HepG2 (cell line): ENCODE measurements at regions not wholly inside any gene's neighbourhood (a gene's known extent, or its start where the extent isn't known, plus 50 kb on each side); places are given as distances from the start of the nearest gene placed in this dataset.
A peak's percentile ranks its signal among the peaks of the same experiment; 100 is the strongest.

Experiments
- ATAC-seq: fragments of 200-7000 bp; cut with Tn5 transposase; 3 replicates; pipeline ENCODE4 v1.9.1; 2020; ENCODE audit warnings: mild to moderate bottlenecking, moderate library complexity
- BruUV-seq: library from RNA; stranded (reverse); fragments of 400-500 nt; replicated peaks from 2 replicates; lab custom pipeline; 2021; lab: Mats Ljungman, UMichigan
- CTCF ChIA-PET: fragments of 300-600 bp; formaldehyde crosslinking; extraction: SDS; loops from one replicate; lab custom pipeline; 2021; ENCODE audit warnings: low total read pairs, inconsistent platforms, low intra/inter-chr PET ratio; lab: Yijun Ruan, JAX
- POLR2A ChIA-PET: fragments of 350-600 bp; sonication (Branson Sonifier 250); formaldehyde crosslinking; loops from one replicate; lab custom pipeline; 2020; ENCODE audit warnings: antibody characterized with exemption, inconsistent platforms; lab: Yijun Ruan, JAX
- DNase-seq: peaks from one replicate; pipeline ENCODE4 v3.0.0-alpha.2; 2015; ENCODE audit warnings: low spot score
- FAIRE-seq: peaks from 3 replicates; lab custom pipeline; 2011; peaks lifted over from hg19 to GRCh38; lab: Jason Lieb, UNC
- H2AFZ ChIP-seq: one replicate; pipeline ENCODE4 v1.6.1; 2011; ENCODE audit warnings: low read length, inconsistent platforms
- H3K27ac ChIP-seq: fragments of 300-600 bp; 3 replicates; pipeline ENCODE4 v1.8.0; 2011; ENCODE audit warnings: mixed run types, mild to moderate bottlenecking, mixed read lengths, low read length, inconsistent platforms; ENCODE audit not compliant: insufficient read depth; ENCODE audit errors: extremely low read length
- H3K27me3 ChIP-seq, 2 experiments: fragments of 200-600 bp in 1 of 2; 2 replicates in 1 of 2; 3 replicates in 1 of 2; pipeline versions ENCODE4 v1.6.0 to v1.8.0; 2011; ENCODE audit warnings: low read length in 2 of 2, mild to moderate bottlenecking in 2 of 2, moderate library complexity in 2 of 2, inconsistent platforms in 1 of 2; ENCODE audit not compliant: insufficient read depth in 2 of 2, control insufficient read depth in 1 of 2
- H3K36me3 ChIP-seq, 2 experiments: fragments of 200-600 bp in 1 of 2; replicated peaks in 1 of 2; 2 replicates in 1 of 2; 3 replicates in 1 of 2; pipeline versions ENCODE4 v1.5.1 to v1.8.0; 2011; ENCODE audit warnings: low read length in 2 of 2, inconsistent platforms in 1 of 2; ENCODE audit not compliant: insufficient read depth in 2 of 2, control insufficient read depth in 1 of 2
- H3K4me1 ChIP-seq: 2 replicates; pipeline ENCODE4 v1.5.1; 2012; ENCODE audit warnings: low read length, inconsistent platforms; ENCODE audit not compliant: insufficient read depth
- H3K4me2 ChIP-seq: 2 replicates; pipeline ENCODE4 v1.6.0; 2011; ENCODE audit warnings: low read depth, low read length, inconsistent platforms
- H3K4me3 ChIP-seq, 3 experiments: fragments of 200-600 bp in 1 of 3; sonication (generic), shearing (Covaris generic) in 1 of 3; replicated peaks in 1 of 3; 2 replicates each; pipeline ENCODE4 v1.5.1; 2011 to 2016; ENCODE audit warnings: low read length in 3 of 3, inconsistent platforms in 2 of 3, low read depth in 2 of 3, mild to moderate bottlenecking in 2 of 3, control low read depth in 1 of 3, mixed read lengths in 1 of 3; ENCODE audit not compliant: insufficient read depth in 1 of 3
- H3K79me2 ChIP-seq: one replicate; pipeline ENCODE4 v1.6.1; 2011; ENCODE audit warnings: low read length, inconsistent platforms; ENCODE audit not compliant: insufficient read depth
- H3K9ac ChIP-seq: 2 replicates; pipeline ENCODE4 v1.6.0; 2011; ENCODE audit warnings: mild to moderate bottlenecking, low read depth, low read length, inconsistent platforms; ENCODE audit not compliant: insufficient read depth
- H3K9me3 ChIP-seq: 2 replicates; pipeline ENCODE4 v1.5.1; 2012; ENCODE audit warnings: mild to moderate bottlenecking, low read length
- H4K20me1 ChIP-seq: 2 replicates; pipeline ENCODE4 v1.6.0; 2011; ENCODE audit warnings: inconsistent platforms, mild to moderate bottlenecking, low read length, moderate library complexity; ENCODE audit not compliant: insufficient read depth
- HES4 ChIP-seq: sonication (generic); formaldehyde crosslinking; IDR thresholded peaks from 2 replicates; pipeline ENCODE4 v1.9.0; 2021; ENCODE audit warnings: mild to moderate bottlenecking, missing genetic modification reagents, borderline replicate concordance
- JUND ChIP-seq: sonication (generic); formaldehyde crosslinking; IDR thresholded peaks from 2 replicates; pipeline ENCODE4 v1.8.0; 2022; ENCODE audit warnings: mild to moderate bottlenecking, missing genetic modification reagents
- KLF12 ChIP-seq: sonication (generic); formaldehyde crosslinking; IDR thresholded peaks from 2 replicates; pipeline ENCODE4 v1.4.0; 2020; ENCODE audit warnings: missing genetic modification reagents, borderline replicate concordance
- NFYB ChIP-seq: sonication (generic); formaldehyde crosslinking; IDR thresholded peaks from 2 replicates; pipeline ENCODE4 v1.4.0; 2020; ENCODE audit warnings: missing genetic modification reagents
- ZNF557 ChIP-seq: sonication (generic); formaldehyde crosslinking; IDR thresholded peaks from 2 replicates; pipeline ENCODE4 v1.4.0; 2020; ENCODE audit warnings: missing genetic modification reagents
- ZNF652 ChIP-seq: IDR thresholded peaks from 2 replicates; pipeline ENCODE4 v1.6.1; 2016; ENCODE audit warnings: low read depth, borderline replicate concordance
- WGBS: methylation state at CpG from one replicate; pipeline ENCODE4 v1.1.6; 2017; ENCODE audit warnings: low lambda C conversion rate; 5-methylcytosine and 5-hydroxymethylcytosine counted together
- in situ Hi-C: cut with HindIII; loops from 2 replicates; pipeline ENCODE4 v1.10.0; 2017; ENCODE audit warnings: low pct_unique_long_range_greater_than_20kb; ENCODE audit not compliant: extremely low pct_ligation_motif_present
- intact Hi-C: fragments of 100-400 bp; cut with micrococcal nuclease; formaldehyde crosslinking; loops from one replicate; pipeline ENCODE4 v1.10.0; 2022; ENCODE audit not compliant: unreplicated experiment

DNA sequence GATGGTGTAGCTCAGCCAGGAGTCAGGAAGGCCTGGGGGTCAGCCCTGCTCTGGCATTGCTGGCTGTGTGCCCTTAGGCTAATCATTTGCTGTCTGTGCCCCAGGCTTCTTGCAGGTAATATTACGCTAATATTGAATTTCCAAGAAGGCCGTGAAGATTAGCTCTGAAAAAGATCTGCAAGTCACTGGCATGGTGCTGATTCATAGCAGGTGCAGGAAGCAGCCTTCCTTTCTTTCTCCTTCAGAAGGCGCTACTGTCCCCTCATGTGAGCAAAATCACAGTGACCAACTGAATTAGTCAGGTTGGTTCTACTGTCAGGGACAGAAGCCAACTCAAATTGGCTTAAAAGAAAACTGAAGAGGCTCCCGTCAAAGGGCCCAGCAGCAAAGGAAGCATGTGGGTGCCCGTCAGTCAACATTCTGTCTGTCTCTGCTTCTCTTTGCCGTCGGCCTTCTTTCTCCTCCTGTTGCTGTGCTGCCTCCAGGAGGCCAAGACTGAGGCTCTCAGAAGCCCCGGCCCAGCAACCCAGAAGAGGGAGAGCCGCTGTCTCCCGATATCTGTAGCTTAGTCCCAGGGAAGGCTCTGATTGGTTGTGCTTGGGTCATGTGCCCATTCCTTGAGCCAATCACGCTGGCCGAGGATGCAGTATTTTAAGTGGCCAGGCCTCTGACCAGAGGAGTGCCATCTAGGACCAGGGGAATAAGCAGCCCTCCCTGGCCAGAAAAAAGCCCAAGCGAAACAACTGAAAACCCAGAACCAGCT, 67.8 kb upstream of the NEURL1B start:
- H3K27ac ChIP-seq, result no peak overlapping the region
- TF ChIP-seq NFYB (CRISPR knock-in tag) (peak; percentile 23; the same call in 1 of the 2 replicates), JUND (CRISPR knock-in tag) (no peak)
- TF ChIP-seq, all 625 proteins: peak for 1
- ChIA-PET POLR2A (no interaction called here), CTCF (no interaction called here)
- ATAC-seq, result no peak
- WGBS, result 59% methylated on average over 7 of the region's 13 CpGs
- H3K4me3 ChIP-seq, result no peak overlapping the region
- intact Hi-C loops (no loop called here), in situ Hi-C loops (no loop called here)
- no peak for FAIRE-seq
- H3K27me3 ChIP-seq, result peaks cover 10 to 23% of the 10 kb centered on the region in 2 experiments; a peak in 3 of 5 replicates
- no peak overlapping the region for H3K4me2 ChIP-seq
- H3K36me3 ChIP-seq, result no peaks in the 10 kb centered on the region
- no TSS peak for BruUV-seq
- H3K4me1 ChIP-seq, result peaks cover 9% of the 10 kb centered on the region
- H3K9me3 ChIP-seq, result no peaks in the 10 kb centered on the region
- no peaks in the 10 kb centered on the region for H4K20me1 ChIP-seq
- DNase-seq, result no peak
- no peaks in the 10 kb centered on the region for H3K79me2 ChIP-seq
- H2AFZ ChIP-seq, result no peak overlapping the region
- no peak overlapping the region for H3K9ac ChIP-seq

DNA sequence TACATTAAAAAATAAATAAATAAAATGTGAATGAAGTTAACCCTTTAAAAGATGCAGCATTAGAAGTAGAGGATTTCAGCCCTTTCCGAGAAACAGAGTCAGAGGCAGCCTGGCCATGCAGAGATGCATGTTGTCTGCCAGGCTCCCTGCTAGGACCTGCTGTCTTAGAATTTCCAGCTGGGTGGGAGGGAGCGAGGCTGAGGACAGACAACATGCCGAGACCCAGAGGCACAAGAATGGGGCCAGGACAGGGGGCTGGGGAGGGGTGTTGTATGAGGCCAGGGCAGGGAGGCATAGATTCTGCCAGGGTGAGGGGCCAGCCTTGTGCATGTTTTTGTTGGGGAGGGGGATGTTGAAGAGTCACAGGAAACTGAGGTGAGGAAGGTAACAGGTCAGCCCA, 68.6 kb upstream of the NEURL1B start:
- H3K9me3 ChIP-seq, result no peaks in the 10 kb centered on the region
- in situ Hi-C loops, result no loop called here
- intact Hi-C loops, result no loop called here
- H3K4me3 ChIP-seq, result no peak overlapping the region
- no TSS peak for BruUV-seq
- ATAC-seq (no peak), FAIRE-seq (no peak), DNase-seq (no peak)
- no peak overlapping the region for H3K27ac ChIP-seq
- H4K20me1 ChIP-seq, result no peaks in the 10 kb centered on the region
- POLR2A ChIA-PET, result no interaction called here
- TF ChIP-seq ZNF557, result no peak
- no peak for TF ChIP-seq HES4 (CRISPR knock-in tag)
- no peak for TF ChIP-seq ZNF652 (CRISPR knock-in tag)
- no peak for TF ChIP-seq KLF12 (CRISPR knock-in tag)
- WGBS, result 31% methylated on average over 3 of the region's 3 CpGs
- no peak overlapping the region for H3K4me2 ChIP-seq
- no peak overlapping the region for H2AFZ ChIP-seq
- CTCF ChIA-PET, result no interaction called here
- peaks cover 8 to 25% of the 10 kb centered on the region in 2 experiments; a peak in 3 of 5 replicates for H3K27me3 ChIP-seq
- peaks cover 3% of the 10 kb centered on the region for H3K4me1 ChIP-seq
- no peak overlapping the region for H3K9ac ChIP-seq
- H3K79me2 ChIP-seq, result no peaks in the 10 kb centered on the region
- no peaks in the 10 kb centered on the region for H3K36me3 ChIP-seq
